ENCODE measurements at regions not wholly inside any gene's neighbourhood (a gene's known extent, or its start where the extent isn't known, plus 50 kb on each side); places are given as distances from the start of the nearest gene placed in this dataset.

DNA sequence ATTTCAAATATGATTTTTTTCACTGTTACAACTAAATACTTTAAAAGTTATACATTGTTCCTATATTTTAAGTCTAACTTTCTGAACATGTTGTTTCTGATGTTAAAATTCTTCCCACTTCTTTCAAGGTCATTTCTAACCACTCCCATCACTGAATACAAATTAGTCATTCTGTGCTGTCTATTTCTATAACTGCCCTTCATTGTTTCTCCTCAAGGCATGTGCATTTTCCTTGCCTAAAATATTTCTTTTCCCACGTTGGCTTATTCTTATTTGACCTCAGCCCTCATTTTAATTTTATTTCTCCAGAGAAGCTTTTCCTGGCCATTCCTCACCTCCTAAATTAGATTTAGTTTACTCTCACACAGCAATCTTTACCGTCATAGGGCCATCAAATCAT lies 198.9 kb upstream of the GULP1 start:
- TF ChIP-seq, protein P1, sequence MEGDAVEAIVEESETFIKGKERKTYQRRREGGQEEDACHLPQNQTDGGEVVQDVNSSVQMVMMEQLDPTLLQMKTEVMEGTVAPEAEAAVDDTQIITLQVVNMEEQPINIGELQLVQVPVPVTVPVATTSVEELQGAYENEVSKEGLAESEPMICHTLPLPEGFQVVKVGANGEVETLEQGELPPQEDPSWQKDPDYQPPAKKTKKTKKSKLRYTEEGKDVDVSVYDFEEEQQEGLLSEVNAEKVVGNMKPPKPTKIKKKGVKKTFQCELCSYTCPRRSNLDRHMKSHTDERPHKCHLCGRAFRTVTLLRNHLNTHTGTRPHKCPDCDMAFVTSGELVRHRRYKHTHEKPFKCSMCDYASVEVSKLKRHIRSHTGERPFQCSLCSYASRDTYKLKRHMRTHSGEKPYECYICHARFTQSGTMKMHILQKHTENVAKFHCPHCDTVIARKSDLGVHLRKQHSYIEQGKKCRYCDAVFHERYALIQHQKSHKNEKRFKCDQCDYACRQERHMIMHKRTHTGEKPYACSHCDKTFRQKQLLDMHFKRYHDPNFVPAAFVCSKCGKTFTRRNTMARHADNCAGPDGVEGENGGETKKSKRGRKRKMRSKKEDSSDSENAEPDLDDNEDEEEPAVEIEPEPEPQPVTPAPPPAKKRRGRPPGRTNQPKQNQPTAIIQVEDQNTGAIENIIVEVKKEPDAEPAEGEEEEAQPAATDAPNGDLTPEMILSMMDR (conservative IDR thresholded peaks at IDR 0.05): no peak
- no peak for TF ChIP-seq ZFX (IDR thresholded peaks at IDR 0.05)
